ENCODE measurements at regions not wholly inside any gene's neighbourhood (a gene's known extent, or its start where the extent isn't known, plus 50 kb on each side); places are given as distances from the start of the nearest gene placed in this dataset.

DNA sequence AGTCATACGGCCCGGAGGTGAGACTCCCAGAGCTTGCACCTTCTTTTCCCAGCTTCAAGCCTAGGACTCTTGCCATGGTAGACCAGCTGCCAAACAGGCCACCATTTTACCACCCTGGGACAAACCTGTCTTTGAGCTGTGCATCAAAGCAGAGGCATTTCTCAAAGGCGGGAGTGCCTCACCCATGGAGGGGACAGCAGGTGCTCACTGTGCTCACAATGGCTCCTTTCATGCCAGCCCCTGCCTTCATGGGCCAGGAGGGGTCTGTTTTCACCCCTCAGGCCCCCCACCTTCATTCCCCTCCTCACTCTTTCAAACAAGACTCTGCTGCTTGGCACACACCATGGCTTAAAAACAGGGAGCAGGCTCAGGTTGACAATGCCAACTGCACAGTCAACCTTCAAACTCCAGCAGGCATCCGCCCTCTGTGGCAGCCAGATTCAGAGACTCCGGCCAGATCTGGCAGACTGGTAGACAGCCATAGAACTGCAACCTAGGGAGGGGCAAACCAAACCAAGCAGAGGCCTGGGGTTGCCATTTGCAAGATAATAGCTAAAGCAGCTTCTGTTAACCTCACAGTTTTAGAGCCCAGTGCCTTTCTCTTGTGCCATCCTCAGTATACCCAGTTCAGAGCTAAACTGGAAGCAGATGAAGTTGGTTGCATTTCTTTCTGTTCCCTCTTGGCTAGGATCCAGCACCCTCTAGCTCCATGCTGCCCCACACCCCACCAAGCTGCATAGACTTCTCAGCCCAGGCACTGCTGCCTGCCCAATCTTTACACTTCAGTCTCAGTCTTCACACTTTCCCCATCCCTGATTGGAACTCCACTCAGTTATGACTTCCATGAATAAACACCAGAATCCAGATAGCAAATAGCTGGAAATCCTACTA lies 93.9 kb upstream of the SPATA13 start:
- DNase-seq = no peak
- POLR2A ChIA-PET = no interaction called here
- ATAC-seq = no peak
- Mint-ChIP-seq H3K4me3 (no peak overlapping the region), H3K27ac (peak overlapping the region in 1 of 10 donors; percentile 11), H3K4me1 (peaks cover 12 to 24% (median 15%) of the 10 kb centered on the region in 4 donors), H3K9me3 (no peaks in the 10 kb centered on the region), H3K27me3 (no peaks in the 10 kb centered on the region), H3K36me3 (no peaks in the 10 kb centered on the region)

GRCh38 chr13:24068472-24068871 lies 92.0 kb upstream of the SPATA13 start:
- H3K36me3 Mint-ChIP-seq = no peaks in the 10 kb centered on the region
- DNase-seq = no peak
- no peaks in the 10 kb centered on the region for H3K9me3 Mint-ChIP-seq
- POLR2A ChIA-PET = no interaction called here
- H3K27me3 Mint-ChIP-seq = no peaks in the 10 kb centered on the region
- no peak overlapping the region for H3K27ac Mint-ChIP-seq
- H3K4me3 Mint-ChIP-seq = no peak overlapping the region
- peaks cover 9 to 15% (median 11%) of the 10 kb centered on the region in 4 donors for H3K4me1 Mint-ChIP-seq
- ATAC-seq = no peak

- no peaks in the 10 kb centered on the region for H3K27me3 Mint-ChIP-seq
- ATAC-seq (no peak), DNase-seq (no peak)
- H3K9me3 Mint-ChIP-seq = no peaks in the 10 kb centered on the region
- H3K36me3 Mint-ChIP-seq = no peaks in the 10 kb centered on the region
- H3K4me3 Mint-ChIP-seq = no peak overlapping the region
- H3K4me1 Mint-ChIP-seq = peaks cover 0 to 4% (median 0%) of the 10 kb centered on the region in 4 donors
- H3K27ac Mint-ChIP-seq = no peak overlapping the region
- POLR2A ChIA-PET = no interaction called here
These were observed 89.5 kb upstream of the SPATA13 start for GRCh38 chr13:24071016-24071415.

GRCh38 chr13:24071423-24072075 lies 89.0 kb upstream of the SPATA13 start:
- H3K4me1 Mint-ChIP-seq = peaks cover 0 to 6% (median 3%) of the 10 kb centered on the region in 4 donors
- no peaks in the 10 kb centered on the region for H3K27me3 Mint-ChIP-seq
- no peak overlapping the region for H3K27ac Mint-ChIP-seq
- no peaks in the 10 kb centered on the region for H3K36me3 Mint-ChIP-seq
- DNase-seq (no peak), ATAC-seq (no peak)
- H3K9me3 Mint-ChIP-seq = no peaks in the 10 kb centered on the region
- H3K4me3 Mint-ChIP-seq = no peak overlapping the region
- POLR2A ChIA-PET = no interaction called here

DNA sequence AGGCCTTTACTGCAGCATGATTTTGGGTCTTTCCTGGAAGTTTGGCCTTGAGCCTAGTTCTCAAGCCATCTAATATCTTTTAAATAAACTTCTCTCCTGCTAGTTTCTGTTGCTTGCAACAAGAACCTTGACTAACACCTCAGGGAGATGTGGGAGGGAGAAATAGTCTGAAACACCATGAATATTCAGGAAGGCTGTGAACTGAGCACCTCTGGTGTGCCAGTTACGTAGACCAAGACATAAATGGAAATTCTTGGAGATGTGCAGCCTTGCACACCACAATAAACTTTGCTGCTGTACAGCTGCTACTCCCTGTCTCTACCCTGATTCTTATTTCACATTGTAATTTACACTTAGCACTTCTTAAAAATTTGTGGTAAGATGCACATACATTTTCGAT lies 86.9 kb upstream of the SPATA13 start:
- peaks cover 0 to 3% (median 0%) of the 10 kb centered on the region in 5 donors for H3K27me3 Mint-ChIP-seq
- no peak overlapping the region for H3K4me3 Mint-ChIP-seq
- POLR2A ChIA-PET = no interaction called here
- no peak overlapping the region for H3K27ac Mint-ChIP-seq
- no peaks in the 10 kb centered on the region for H3K9me3 Mint-ChIP-seq
- ATAC-seq (no peak), DNase-seq (no peak)
- H3K4me1 Mint-ChIP-seq = peaks cover 0 to 6% (median 3%) of the 10 kb centered on the region in 4 donors
- no peaks in the 10 kb centered on the region for H3K36me3 Mint-ChIP-seq

- POLR2A ChIA-PET = no interaction called here
- H3K36me3 Mint-ChIP-seq = no peaks in the 10 kb centered on the region
- no peak overlapping the region for H3K27ac Mint-ChIP-seq
- H3K9me3 Mint-ChIP-seq = no peaks in the 10 kb centered on the region
- peaks cover 0 to 6% (median 3%) of the 10 kb centered on the region in 4 donors for H3K4me1 Mint-ChIP-seq
- peaks cover 0 to 3% (median 0%) of the 10 kb centered on the region in 5 donors for H3K27me3 Mint-ChIP-seq
- ATAC-seq (no peak), DNase-seq (no peak)
- no peak overlapping the region for H3K4me3 Mint-ChIP-seq
These were observed 85.8 kb upstream of the SPATA13 start for GRCh38 chr13:24074678-24075077.

- Mint-ChIP-seq H3K27ac (no peak overlapping the region), H3K4me1 (peaks cover 0 to 6% (median 3%) of the 10 kb centered on the region in 4 donors), H3K4me3 (no peak overlapping the region), H3K36me3 (no peaks in the 10 kb centered on the region), H3K27me3 (peaks cover 0 to 3% (median 0%) of the 10 kb centered on the region in 5 donors), H3K9me3 (no peaks in the 10 kb centered on the region)
- POLR2A ChIA-PET = no interaction called here
- ATAC-seq (no peak), DNase-seq (no peak)
These were observed 85.2 kb upstream of the SPATA13 start for GRCh38 chr13:24075137-24075975.

- Mint-ChIP-seq H3K4me3 (peak overlapping the region in 2 of 10 donors; percentile 16 to 57), H3K27me3 (peaks cover 0 to 3% (median 0%) of the 10 kb centered on the region in 5 donors), H3K4me1 (peaks cover 0 to 6% (median 3%) of the 10 kb centered on the region in 4 donors), H3K36me3 (no peaks in the 10 kb centered on the region), H3K27ac (no peak overlapping the region), H3K9me3 (no peaks in the 10 kb centered on the region)
- ATAC-seq = no peak
- POLR2A ChIA-PET = no interaction called here
- DNase-seq = no peak
These were observed 84.4 kb upstream of the SPATA13 start for GRCh38 chr13:24076109-24076508.

DNA sequence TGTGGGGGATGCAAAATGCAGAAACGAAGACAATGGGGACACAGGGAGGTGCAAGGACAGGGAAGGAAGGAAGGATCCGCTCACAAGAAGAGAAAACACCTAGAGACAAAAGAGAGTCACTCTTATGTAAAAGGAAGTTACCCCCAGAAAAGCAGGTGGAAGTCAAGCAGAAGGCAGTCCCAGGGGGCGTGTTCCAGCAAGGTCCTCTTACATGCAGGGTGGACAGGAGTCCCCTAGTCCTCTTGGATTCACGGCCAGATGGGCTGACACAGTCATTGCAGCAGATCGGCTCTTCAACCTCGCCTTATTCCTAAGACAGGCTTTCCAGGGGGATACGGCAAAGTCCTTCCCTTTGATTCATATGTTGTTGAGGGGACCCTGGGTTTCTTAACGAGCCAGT lies 83.9 kb upstream of the SPATA13 start:
- Mint-ChIP-seq H3K36me3 (no peaks in the 10 kb centered on the region), H3K27ac (peak overlapping the region in 1 of 10 donors; percentile 1), H3K9me3 (no peaks in the 10 kb centered on the region), H3K4me3 (peak overlapping the region in 3 of 10 donors; percentile 2 to 57 (median 16)), H3K27me3 (peaks cover 0 to 3% (median 0%) of the 10 kb centered on the region in 5 donors), H3K4me1 (peaks cover 0 to 6% (median 3%) of the 10 kb centered on the region in 4 donors)
- DNase-seq = no peak
- POLR2A ChIA-PET = no interaction called here
- no peak for ATAC-seq

DNA sequence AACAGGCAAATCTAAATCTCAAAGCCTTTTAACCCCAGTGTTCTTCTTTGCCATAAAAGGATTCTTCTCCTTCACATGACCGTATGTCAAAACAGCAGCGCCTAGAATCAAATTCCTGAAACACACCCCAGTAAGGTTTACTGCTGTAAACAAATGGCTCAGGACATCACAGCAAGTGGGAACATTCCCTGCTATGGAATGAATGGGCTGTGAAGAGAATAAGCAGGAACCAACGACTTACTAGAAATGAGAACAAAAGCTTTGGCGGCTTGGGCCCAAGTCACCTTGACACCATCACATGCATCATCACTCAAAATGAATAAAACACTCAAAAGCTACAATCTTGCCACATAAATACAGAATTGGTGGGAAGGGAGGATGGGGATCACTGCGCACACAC lies 80.4 kb upstream of the SPATA13 start:
- H3K4me1 Mint-ChIP-seq = peaks cover 0 to 6% (median 3%) of the 10 kb centered on the region in 4 donors
- DNase-seq (no peak), ATAC-seq (no peak)
- no peak overlapping the region for H3K4me3 Mint-ChIP-seq
- POLR2A ChIA-PET = no interaction called here
- no peak overlapping the region for H3K27ac Mint-ChIP-seq
- H3K27me3 Mint-ChIP-seq = peaks cover 0 to 3% (median 0%) of the 10 kb centered on the region in 5 donors
- no peaks in the 10 kb centered on the region for H3K9me3 Mint-ChIP-seq
- no peaks in the 10 kb centered on the region for H3K36me3 Mint-ChIP-seq

DNA sequence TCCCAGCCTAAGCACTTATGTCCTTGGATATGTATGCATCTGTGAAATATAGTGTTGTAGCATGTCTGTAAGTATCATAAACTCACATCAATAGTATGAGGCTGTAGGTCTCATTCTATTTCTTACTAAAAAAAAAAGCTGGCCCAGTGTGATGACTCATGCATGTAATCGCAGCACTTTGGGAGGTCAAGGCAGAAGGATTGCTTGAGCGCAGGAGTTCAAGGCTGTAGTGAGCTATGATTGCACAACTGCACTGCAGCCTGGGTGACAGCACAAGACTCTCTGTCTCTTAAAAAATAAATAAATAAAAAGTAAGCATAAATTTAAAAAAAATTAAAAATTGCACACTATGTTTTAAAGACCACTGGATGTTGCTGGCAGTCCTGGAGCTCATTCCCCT lies 79.1 kb upstream of the SPATA13 start:
- no peaks in the 10 kb centered on the region for H3K36me3 Mint-ChIP-seq
- no peak overlapping the region for H3K27ac Mint-ChIP-seq
- ATAC-seq (no peak), DNase-seq (no peak)
- no peaks in the 10 kb centered on the region for H3K9me3 Mint-ChIP-seq
- H3K27me3 Mint-ChIP-seq = peaks cover 0 to 9% (median 1%) of the 10 kb centered on the region in 5 donors
- H3K4me1 Mint-ChIP-seq = peaks cover 0 to 5% (median 3%) of the 10 kb centered on the region in 4 donors
- POLR2A ChIA-PET = no interaction called here
- H3K4me3 Mint-ChIP-seq = no peak overlapping the region

- peaks cover 0 to 9% (median 2%) of the 10 kb centered on the region in 5 donors for H3K27me3 Mint-ChIP-seq
- DNase-seq = no peak
- H3K4me1 Mint-ChIP-seq = peaks cover 0 to 5% (median 0%) of the 10 kb centered on the region in 4 donors
- H3K9me3 Mint-ChIP-seq = no peaks in the 10 kb centered on the region
- ATAC-seq = no peak
- no peak overlapping the region for H3K4me3 Mint-ChIP-seq
- H3K36me3 Mint-ChIP-seq = no peaks in the 10 kb centered on the region
- no peak overlapping the region for H3K27ac Mint-ChIP-seq
- POLR2A ChIA-PET = no interaction called here
These were observed 77.4 kb upstream of the SPATA13 start for GRCh38 chr13:24083141-24083540.
